H9 (cell line): ENCODE measurements at regions not wholly inside any gene's neighbourhood (a gene's known extent, or its start where the extent isn't known, plus 50 kb on each side); places are given as distances from the start of the nearest gene placed in this dataset.

Experiments
- DNase-seq: peaks from one replicate; pipeline ENCODE4 v3.0.0-alpha.2; 2017
- H2AFZ ChIP-seq: one replicate; pipeline ENCODE4 v1.6.1; 2013; ENCODE audit warnings: mild to moderate bottlenecking, low read length, control low read depth, moderate library complexity
- H2AK5ac ChIP-seq: 2 replicates; pipeline ENCODE4 v1.6.1; 2013; ENCODE audit warnings: low read length, control low read depth, mixed read lengths; ENCODE audit not compliant: insufficient read length
- H2BK120ac ChIP-seq: one replicate; pipeline ENCODE4 v1.6.1; 2013; ENCODE audit warnings: low read depth, mild to moderate bottlenecking, low read length, control low read depth, inconsistent platforms; ENCODE audit not compliant: poor library complexity, severe bottlenecking
- H2BK12ac ChIP-seq: 2 replicates; pipeline ENCODE4 v1.6.1; 2013; ENCODE audit warnings: low read length, control low read depth, mixed read lengths, low read depth; ENCODE audit not compliant: insufficient read length
- H2BK15ac ChIP-seq: 2 replicates; pipeline ENCODE4 v1.6.1; 2013; ENCODE audit warnings: low read depth, low read length, control low read depth
- H2BK20ac ChIP-seq: one replicate; pipeline ENCODE4 v1.6.1; 2013; ENCODE audit warnings: low read depth, mild to moderate bottlenecking, low read length, control low read depth, inconsistent platforms; ENCODE audit not compliant: poor library complexity, severe bottlenecking
- H2BK5ac ChIP-seq: 2 replicates; pipeline ENCODE4 v1.6.1; 2013; ENCODE audit warnings: low read length, control low read depth, mixed read lengths; ENCODE audit not compliant: insufficient read length
- H3K14ac ChIP-seq: 2 replicates; pipeline ENCODE4 v1.6.1; 2013; ENCODE audit warnings: low read length, control low read depth; ENCODE audit not compliant: insufficient read depth
- H3K18ac ChIP-seq: 2 replicates; pipeline ENCODE4 v1.6.1; 2013; ENCODE audit warnings: low read depth, mild to moderate bottlenecking, mixed read lengths, low read length, control low read depth; ENCODE audit not compliant: insufficient read length
- H3K23ac ChIP-seq: 2 replicates; pipeline ENCODE4 v1.6.1; 2013; ENCODE audit warnings: low read length, control low read depth, mixed read lengths, low read depth; ENCODE audit not compliant: insufficient read length
- H3K23me2 ChIP-seq: 2 replicates; pipeline ENCODE4 v1.6.1; 2013; ENCODE audit warnings: low read depth, mild to moderate bottlenecking, mixed read lengths, low read length, control low read depth; ENCODE audit not compliant: insufficient read length, poor library complexity, severe bottlenecking
- H3K27ac ChIP-seq: 2 replicates; pipeline ENCODE4 v1.5.1; 2013; ENCODE audit warnings: low read length, control low read depth, mixed read lengths, low read depth; ENCODE audit not compliant: insufficient read length
- H3K27me3 ChIP-seq: 2 replicates; pipeline ENCODE4 v1.6.1; 2013; ENCODE audit warnings: low read length, control low read depth, inconsistent platforms; ENCODE audit not compliant: insufficient read depth
- H3K4ac ChIP-seq: 2 replicates; pipeline ENCODE4 v1.6.1; 2013; ENCODE audit warnings: low read depth, mild to moderate bottlenecking, control low read depth, inconsistent platforms, low read length, moderate library complexity
- H3K4me1 ChIP-seq: 2 replicates; pipeline ENCODE4 v1.6.1; 2013; ENCODE audit warnings: low read length, control low read depth, inconsistent platforms; ENCODE audit not compliant: insufficient read depth
- H3K4me2 ChIP-seq: 2 replicates; pipeline ENCODE4 v1.6.1; 2013; ENCODE audit warnings: low read length, control low read depth, mixed read lengths; ENCODE audit not compliant: insufficient read length, insufficient read depth
- H3K56ac ChIP-seq: 2 replicates; pipeline ENCODE4 v1.6.1; 2013; ENCODE audit warnings: low read depth, mild to moderate bottlenecking, mixed read lengths, low read length, control low read depth; ENCODE audit not compliant: insufficient read length
- H3K79me1 ChIP-seq: 2 replicates; pipeline ENCODE4 v1.6.1; 2013; ENCODE audit warnings: low read depth, mild to moderate bottlenecking, moderate library complexity, low read length, control low read depth, inconsistent platforms; ENCODE audit not compliant: insufficient read depth, poor library complexity, severe bottlenecking
- H3K79me2 ChIP-seq: 2 replicates; pipeline ENCODE4 v1.6.1; 2013; ENCODE audit warnings: low read length, control low read depth, inconsistent platforms; ENCODE audit not compliant: insufficient read depth
- H3K9ac ChIP-seq: 2 replicates; pipeline ENCODE4 v1.6.1; 2013; ENCODE audit warnings: low read length, control low read depth, mixed read lengths; ENCODE audit not compliant: insufficient read length; ENCODE audit errors: extremely low read depth
- H3K9me3 ChIP-seq: one replicate; pipeline ENCODE4 v1.6.1; 2013; ENCODE audit warnings: low read depth, low read length, inconsistent platforms; ENCODE audit not compliant: control insufficient read depth
- H3T11ph ChIP-seq: one replicate; pipeline ENCODE4 v1.6.1; 2013; ENCODE audit warnings: mild to moderate bottlenecking, low read length, control low read depth, inconsistent platforms
- H4K20me1 ChIP-seq: one replicate; pipeline ENCODE4 v1.6.1; 2013; ENCODE audit not compliant: control insufficient read depth, insufficient read length, insufficient read depth
- H4K5ac ChIP-seq: 2 replicates; pipeline ENCODE4 v1.6.1; 2013; ENCODE audit warnings: low read depth, mild to moderate bottlenecking, mixed read lengths, low read length, control low read depth; ENCODE audit not compliant: insufficient read length
- H4K8ac ChIP-seq: replicated peaks from 2 replicates; pipeline ENCODE4 v1.6.1; 2013; ENCODE audit warnings: low read length, control low read depth, mixed read lengths, low read depth; ENCODE audit not compliant: insufficient read length
- H4K91ac ChIP-seq: 2 replicates; pipeline ENCODE4 v1.6.1; 2013; ENCODE audit warnings: low read depth, mild to moderate bottlenecking, moderate library complexity, mixed read lengths, low read length, control low read depth; ENCODE audit not compliant: insufficient read length
- H3K27ac Mint-ChIP-seq, 3 experiments: 2 replicates in 2 of 3; 3 replicates in 1 of 3; pipeline ENCODE4 v1.8.0; 2020 to 2021; ENCODE audit warnings: mixed read lengths in 3 of 3, mild to moderate bottlenecking in 1 of 3, moderate library complexity in 1 of 3
- H3K27me3 Mint-ChIP-seq: 2 replicates; pipeline ENCODE4 v1.8.0; 2021; ENCODE audit warnings: low read depth, mild to moderate bottlenecking, moderate library complexity, mixed read lengths
- H3K36me3 Mint-ChIP-seq, 3 experiments: 2 replicates in 2 of 3; 3 replicates in 1 of 3; pipeline ENCODE4 v1.8.0; 2020 to 2021; ENCODE audit warnings: low read depth in 3 of 3, mixed read lengths in 3 of 3; ENCODE audit not compliant: insufficient read depth in 1 of 3
- H3K4me1 Mint-ChIP-seq, 2 experiments: 2 replicates each; pipeline ENCODE4 v1.8.0; 2020; ENCODE audit warnings: mixed read lengths in 2 of 2
- H3K4me3 Mint-ChIP-seq, 2 experiments: 2 replicates in 1 of 2; 3 replicates in 1 of 2; pipeline ENCODE4 v1.8.0; 2020 to 2021; ENCODE audit warnings: mild to moderate bottlenecking in 2 of 2, mixed read lengths in 2 of 2, moderate library complexity in 1 of 2
- H3K9me3 Mint-ChIP-seq, 2 experiments: 2 replicates in 1 of 2; 3 replicates in 1 of 2; pipeline ENCODE4 v1.8.0; 2020; ENCODE audit warnings: mild to moderate bottlenecking in 2 of 2, mixed read lengths in 2 of 2, moderate library complexity in 1 of 2
- CTCF ChIP-seq: fragments of 200-600 bp; sonication (generic); conservative IDR thresholded peaks from 3 replicates; pipeline ENCODE4 v1.8.0; 2021; ENCODE audit warnings: antibody characterized with exemption, mild to moderate bottlenecking
- WGBS: extraction: QIAGEN DNeasy Blood & Tissue Kit; methylation state at CpG from one replicate; pipeline ENCODE4 v1.1.7; 2013; ENCODE audit warnings: missing lambda C conversion rate, low lambda C conversion rate, mixed read lengths; ENCODE audit not compliant: insufficient read length; ENCODE audit errors: extremely low coverage; 5-methylcytosine and 5-hydroxymethylcytosine counted together

- no peaks in the 10 kb centered on the region for H4K20me1 ChIP-seq
- no peak overlapping the region for H3K27ac ChIP-seq
- Mint-ChIP-seq H3K27me3 (peaks cover 2% of the 10 kb centered on the region), H3K36me3 (no peaks in the 10 kb centered on the region), H3K4me3 (no peak overlapping the region), H3K9me3 (no peaks in the 10 kb centered on the region; a peak in 1 of 5 replicates), H3K4me1 (no peaks in the 10 kb centered on the region), H3K27ac (no peak overlapping the region)
- no peak overlapping the region for H2BK120ac ChIP-seq
- H3K4me2 ChIP-seq, result no peak overlapping the region
- no CpG with 5 or more reads among the region's 3 CpGs for WGBS
- H3K14ac ChIP-seq, result no peak overlapping the region
- no peak overlapping the region for H3T11ph ChIP-seq
- no peak overlapping the region for H4K8ac ChIP-seq
- no peak overlapping the region for H2BK12ac ChIP-seq
- H3K23me2 ChIP-seq, result no peaks in the 10 kb centered on the region
- H3K9ac ChIP-seq, result no peak overlapping the region
- DNase-seq, result no peak
- H4K5ac ChIP-seq, result no peak overlapping the region
- H2BK20ac ChIP-seq, result no peak overlapping the region
- no peak overlapping the region for H3K18ac ChIP-seq
- no peak overlapping the region for H2AK5ac ChIP-seq
- H3K79me2 ChIP-seq, result no peaks in the 10 kb centered on the region
- H3K79me1 ChIP-seq, result no peaks in the 10 kb centered on the region
- no peak overlapping the region for H2BK15ac ChIP-seq
- TF ChIP-seq CTCF, result no peak
- H3K27me3 ChIP-seq, result no peaks in the 10 kb centered on the region
- no peak overlapping the region for H3K23ac ChIP-seq
- no peak overlapping the region for H3K56ac ChIP-seq
- H3K4ac ChIP-seq, result no peak overlapping the region
- H2AFZ ChIP-seq, result no peak overlapping the region
- no peaks in the 10 kb centered on the region for H3K9me3 ChIP-seq
- no peak overlapping the region for H2BK5ac ChIP-seq
- no peaks in the 10 kb centered on the region for H3K4me1 ChIP-seq
- no peak overlapping the region for H4K91ac ChIP-seq
Measured at GRCh38 chr15:95277266-95277665, 1045.9 kb downstream of the MCTP2 start.
